ENCODE measurements at regions not wholly inside any gene's neighbourhood (a gene's known extent, or its start where the extent isn't known, plus 50 kb on each side); places are given as distances from the start of the nearest gene placed in this dataset.

DNA sequence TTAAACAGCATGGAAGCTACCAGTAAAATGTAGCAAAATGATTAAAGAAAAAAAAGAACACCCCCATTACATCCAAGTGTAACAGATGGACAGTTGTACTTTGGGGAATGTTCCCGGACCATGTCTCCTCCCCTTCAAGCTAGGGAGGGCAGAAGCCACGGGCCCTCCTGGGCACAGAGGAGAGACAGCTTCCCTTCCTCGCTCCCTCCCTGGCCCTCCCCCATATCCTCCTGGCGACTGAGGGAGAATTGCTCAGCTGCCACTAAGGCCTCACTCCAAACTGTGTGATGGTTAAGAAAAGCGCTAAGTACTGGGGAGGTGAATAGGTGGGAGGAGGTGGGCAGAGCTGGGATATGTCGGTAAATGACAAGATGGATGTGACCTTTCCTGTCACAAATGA, 358.0 kb downstream of the HRH4 start:
- Histone ChIP-seq H3K36me3 (ENCODE audit: insufficient read depth, low read length) (no peaks in the 10 kb centered on the region), H3F3A (ENCODE audit: low read depth) (no peaks in the 10 kb centered on the region), H2AFZ (ENCODE audit: low read length) (no peak overlapping the region), H3K4me1 (ENCODE audit: insufficient read depth, low read length, poor library complexity, severe bottlenecking) (no peaks in the 10 kb centered on the region), H3K79me2 (ENCODE audit: insufficient read depth, low read length) (no peaks in the 10 kb centered on the region), H3K9ac (ENCODE audit: low read depth, low read length, poor library complexity, severe bottlenecking) (no peak overlapping the region), H4K20me1 (ENCODE audit: insufficient read depth, low read length, poor library complexity, severe bottlenecking) (no peaks in the 10 kb centered on the region), H3K27me3 (ENCODE audit: insufficient read depth, low read length, poor library complexity, severe bottlenecking) (no peaks in the 10 kb centered on the region), H3K4me3 (ENCODE audit: low read length, poor library complexity, severe bottlenecking) (no peak overlapping the region), H3K9me2 (replicated peaks; ENCODE audit: low read depth, low read length) (no peaks in the 10 kb centered on the region), H3K4me2 (ENCODE audit: low read depth, low read length, poor library complexity, severe bottlenecking) (no peak overlapping the region), H3K9me3 (ENCODE audit: insufficient read depth, low read depth, low read length) (no peaks in the 10 kb centered on the region)
- TF ChIP-seq, protein P1, sequence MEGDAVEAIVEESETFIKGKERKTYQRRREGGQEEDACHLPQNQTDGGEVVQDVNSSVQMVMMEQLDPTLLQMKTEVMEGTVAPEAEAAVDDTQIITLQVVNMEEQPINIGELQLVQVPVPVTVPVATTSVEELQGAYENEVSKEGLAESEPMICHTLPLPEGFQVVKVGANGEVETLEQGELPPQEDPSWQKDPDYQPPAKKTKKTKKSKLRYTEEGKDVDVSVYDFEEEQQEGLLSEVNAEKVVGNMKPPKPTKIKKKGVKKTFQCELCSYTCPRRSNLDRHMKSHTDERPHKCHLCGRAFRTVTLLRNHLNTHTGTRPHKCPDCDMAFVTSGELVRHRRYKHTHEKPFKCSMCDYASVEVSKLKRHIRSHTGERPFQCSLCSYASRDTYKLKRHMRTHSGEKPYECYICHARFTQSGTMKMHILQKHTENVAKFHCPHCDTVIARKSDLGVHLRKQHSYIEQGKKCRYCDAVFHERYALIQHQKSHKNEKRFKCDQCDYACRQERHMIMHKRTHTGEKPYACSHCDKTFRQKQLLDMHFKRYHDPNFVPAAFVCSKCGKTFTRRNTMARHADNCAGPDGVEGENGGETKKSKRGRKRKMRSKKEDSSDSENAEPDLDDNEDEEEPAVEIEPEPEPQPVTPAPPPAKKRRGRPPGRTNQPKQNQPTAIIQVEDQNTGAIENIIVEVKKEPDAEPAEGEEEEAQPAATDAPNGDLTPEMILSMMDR (conservative IDR thresholded peaks at IDR 0.05; ENCODE audit: low read length), result no peak
- TF ChIP-seq EZH2phosphoT487 (IDR thresholded peaks at IDR 0.05; ENCODE audit: borderline replicate concordance), result no peak

DNA sequence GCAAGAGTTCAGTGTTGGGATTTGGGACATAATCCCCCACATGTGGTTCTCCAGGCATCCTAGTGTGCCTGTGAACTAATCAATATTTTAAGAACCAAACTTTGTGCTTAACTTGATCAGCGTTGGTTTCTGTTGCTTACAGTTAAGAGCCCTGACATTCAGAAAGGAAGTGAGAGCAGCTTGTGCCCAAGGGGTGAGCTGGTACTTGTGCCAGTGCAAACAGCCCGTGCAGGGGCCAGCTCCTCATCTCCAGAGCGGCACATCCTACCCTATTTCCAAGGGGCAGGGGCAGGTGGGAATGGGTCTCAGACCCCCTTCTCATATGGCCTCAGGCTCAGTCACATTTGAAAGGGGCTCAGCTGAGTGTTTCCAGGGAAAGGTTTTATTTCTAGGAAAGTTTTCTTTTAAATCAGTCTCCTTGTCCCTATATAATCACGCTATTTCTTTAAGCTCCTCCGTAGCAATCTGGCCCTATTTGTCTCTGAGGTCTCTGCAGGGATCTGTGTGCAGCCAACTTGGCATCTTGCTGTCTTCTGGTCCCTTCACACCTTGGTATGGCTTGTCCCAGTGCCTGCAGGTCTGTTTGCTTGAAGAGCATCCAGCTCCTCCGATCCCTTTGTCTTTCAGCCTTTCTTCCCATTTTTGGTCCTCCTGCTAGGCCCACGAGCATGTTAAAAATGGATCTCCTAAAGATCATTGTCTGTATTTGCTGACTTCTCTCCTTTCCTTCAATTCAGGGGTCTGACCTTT, 358.9 kb downstream of the HRH4 start:
- Histone ChIP-seq H3K9me2 (replicated peaks; ENCODE audit: low read depth, low read length) (no peaks in the 10 kb centered on the region), H3K36me3 (ENCODE audit: insufficient read depth, low read length) (no peaks in the 10 kb centered on the region), H3K27me3 (ENCODE audit: insufficient read depth, low read length, poor library complexity, severe bottlenecking) (no peaks in the 10 kb centered on the region), H3K9me3 (ENCODE audit: insufficient read depth, low read depth, low read length) (no peaks in the 10 kb centered on the region), H3K4me3 (ENCODE audit: low read length, poor library complexity, severe bottlenecking) (no peak overlapping the region), H2AFZ (ENCODE audit: low read length) (no peak overlapping the region), H3K9ac (ENCODE audit: low read depth, low read length, poor library complexity, severe bottlenecking) (no peak overlapping the region), H3K4me2 (ENCODE audit: low read depth, low read length, poor library complexity, severe bottlenecking) (no peak overlapping the region), H4K20me1 (ENCODE audit: insufficient read depth, low read length, poor library complexity, severe bottlenecking) (no peaks in the 10 kb centered on the region), H3K4me1 (ENCODE audit: insufficient read depth, low read length, poor library complexity, severe bottlenecking) (no peaks in the 10 kb centered on the region), H3K79me2 (ENCODE audit: insufficient read depth, low read length) (no peaks in the 10 kb centered on the region), H3F3A (ENCODE audit: low read depth) (no peaks in the 10 kb centered on the region)
- TF ChIP-seq, protein P1 (conservative IDR thresholded peaks at IDR 0.05; ENCODE audit: low read length), result no peak
- no peak for TF ChIP-seq EZH2phosphoT487 (IDR thresholded peaks at IDR 0.05; ENCODE audit: borderline replicate concordance)

DNA sequence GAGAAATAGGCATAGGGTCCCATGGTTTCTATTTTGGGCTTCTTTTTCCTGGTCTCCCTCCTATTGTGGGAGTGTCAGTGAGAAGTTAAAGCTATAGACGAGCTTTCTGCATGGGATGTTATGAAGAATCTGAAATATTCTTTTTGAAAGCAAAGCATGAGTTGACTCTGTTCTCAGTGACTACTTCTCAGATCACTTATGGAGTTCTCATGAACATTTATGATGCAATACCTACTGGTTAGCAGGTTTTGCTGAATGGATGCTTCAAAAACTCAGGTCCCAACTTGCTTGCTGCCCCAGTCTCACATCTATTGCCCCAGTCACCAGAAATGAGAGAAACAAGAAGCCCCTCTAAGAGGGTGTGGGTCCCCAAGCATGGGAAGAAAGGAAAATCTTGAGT, 365.0 kb downstream of the HRH4 start:
- Histone ChIP-seq H3K36me3 (ENCODE audit: insufficient read depth, low read length) (no peaks in the 10 kb centered on the region), H3K9me2 (replicated peaks; ENCODE audit: low read depth, low read length) (no peaks in the 10 kb centered on the region), H3K4me1 (ENCODE audit: insufficient read depth, low read length, poor library complexity, severe bottlenecking) (no peaks in the 10 kb centered on the region), H3K4me3 (ENCODE audit: low read length, poor library complexity, severe bottlenecking) (no peak overlapping the region), H3F3A (ENCODE audit: low read depth) (no peaks in the 10 kb centered on the region), H3K27me3 (ENCODE audit: insufficient read depth, low read length, poor library complexity, severe bottlenecking) (no peaks in the 10 kb centered on the region), H3K9me3 (ENCODE audit: insufficient read depth, low read depth, low read length) (no peaks in the 10 kb centered on the region), H4K20me1 (ENCODE audit: insufficient read depth, low read length, poor library complexity, severe bottlenecking) (no peaks in the 10 kb centered on the region), H3K79me2 (ENCODE audit: insufficient read depth, low read length) (no peaks in the 10 kb centered on the region), H3K4me2 (ENCODE audit: low read depth, low read length, poor library complexity, severe bottlenecking) (no peak overlapping the region), H3K9ac (ENCODE audit: low read depth, low read length, poor library complexity, severe bottlenecking) (no peak overlapping the region), H2AFZ (ENCODE audit: low read length) (no peak overlapping the region)
- TF ChIP-seq, protein P1 (conservative IDR thresholded peaks at IDR 0.05; ENCODE audit: low read length), result no peak
- TF ChIP-seq EZH2phosphoT487 (IDR thresholded peaks at IDR 0.05; ENCODE audit: borderline replicate concordance), result no peak

Data from Loucy (cell line).